ENCODE measurements at regions not wholly inside any gene's neighbourhood (a gene's known extent, or its start where the extent isn't known, plus 50 kb on each side); places are given as distances from the start of the nearest gene placed in this dataset.
"Not testable (repeated sequence)": the region's sequence is repeated elsewhere in the genome, so short reads cannot be mapped to it uniquely, and the experiment has no call there.

DNA sequence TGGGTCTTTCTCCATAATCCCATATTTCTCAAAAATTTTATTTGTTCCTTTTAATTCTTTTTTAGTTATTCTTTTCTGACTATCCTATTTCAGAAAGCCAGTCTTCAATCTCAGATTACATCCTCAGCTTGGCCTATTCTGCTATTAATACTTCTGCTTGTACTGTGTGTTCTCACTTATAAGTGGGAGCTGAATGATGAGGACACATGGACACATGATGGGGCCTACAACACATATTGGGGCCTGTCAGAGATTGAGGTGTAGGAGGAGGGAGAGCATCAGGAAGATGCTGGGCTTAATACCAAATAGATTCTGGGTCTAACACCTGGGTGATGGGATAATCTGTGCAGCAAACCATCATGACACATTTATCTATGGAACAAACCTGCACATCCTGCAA is 82.3 kb downstream of the MAGEE1 start:
- no peaks in the 10 kb centered on the region for H3K4me1 ChIP-seq (ENCODE audit: control insufficient read depth in 2 of 3, insufficient read depth in 2 of 3, low read depth in 1 of 3, low read length in 3 of 3)
- H3K27ac ChIP-seq (ENCODE audit: low read depth in 2 of 2, low read length in 2 of 2) = no peak overlapping the region
- no peak overlapping the region for H3K9ac ChIP-seq (ENCODE audit: low read length in 3 of 3)
- peaks cover 0 to 1% (median 0%) of the 10 kb centered on the region in 3 donors for H3K9me3 ChIP-seq (ENCODE audit: control insufficient read depth in 2 of 3, insufficient read depth in 1 of 3, low read length in 3 of 3)
- intact Hi-C loops (cut with DNase I) = no loop called here
- TF ChIP-seq, protein P1, sequence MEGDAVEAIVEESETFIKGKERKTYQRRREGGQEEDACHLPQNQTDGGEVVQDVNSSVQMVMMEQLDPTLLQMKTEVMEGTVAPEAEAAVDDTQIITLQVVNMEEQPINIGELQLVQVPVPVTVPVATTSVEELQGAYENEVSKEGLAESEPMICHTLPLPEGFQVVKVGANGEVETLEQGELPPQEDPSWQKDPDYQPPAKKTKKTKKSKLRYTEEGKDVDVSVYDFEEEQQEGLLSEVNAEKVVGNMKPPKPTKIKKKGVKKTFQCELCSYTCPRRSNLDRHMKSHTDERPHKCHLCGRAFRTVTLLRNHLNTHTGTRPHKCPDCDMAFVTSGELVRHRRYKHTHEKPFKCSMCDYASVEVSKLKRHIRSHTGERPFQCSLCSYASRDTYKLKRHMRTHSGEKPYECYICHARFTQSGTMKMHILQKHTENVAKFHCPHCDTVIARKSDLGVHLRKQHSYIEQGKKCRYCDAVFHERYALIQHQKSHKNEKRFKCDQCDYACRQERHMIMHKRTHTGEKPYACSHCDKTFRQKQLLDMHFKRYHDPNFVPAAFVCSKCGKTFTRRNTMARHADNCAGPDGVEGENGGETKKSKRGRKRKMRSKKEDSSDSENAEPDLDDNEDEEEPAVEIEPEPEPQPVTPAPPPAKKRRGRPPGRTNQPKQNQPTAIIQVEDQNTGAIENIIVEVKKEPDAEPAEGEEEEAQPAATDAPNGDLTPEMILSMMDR (IDR thresholded peaks at IDR 0.05; ENCODE audit: borderline replicate concordance, extremely low read depth, insufficient read depth) = no peak
- FAIRE-seq (no peak), DNase-seq (no peak)
- H3K27me3 ChIP-seq (ENCODE audit: control insufficient read depth, insufficient read depth, low read length) = no peaks in the 10 kb centered on the region
- no peak overlapping the region for H3K4me3 ChIP-seq (ENCODE audit: low read length in 3 of 3)
- no peaks in the 10 kb centered on the region for H3K36me3 ChIP-seq (ENCODE audit: control insufficient read depth in 2 of 3, insufficient read depth in 3 of 3, low read length in 3 of 3)

DNA sequence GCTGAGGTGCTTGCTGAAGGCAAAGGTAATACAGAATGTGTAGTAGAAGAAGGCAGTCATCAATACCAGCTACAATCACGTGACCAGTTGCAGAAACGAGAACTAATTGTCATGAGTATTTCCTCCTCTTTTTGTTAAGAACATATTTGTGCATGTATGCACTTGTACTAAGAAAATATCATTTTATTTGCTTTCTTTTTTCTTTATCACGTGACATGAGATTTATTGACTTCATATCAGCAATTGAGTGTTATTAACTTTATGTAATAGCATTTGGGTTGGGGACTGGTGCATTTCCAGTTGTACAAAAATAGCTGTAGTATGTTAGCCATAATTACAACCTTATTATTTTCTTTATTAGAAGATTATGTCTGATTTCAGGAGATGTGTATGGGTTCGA is 90.0 kb downstream of the MAGEE1 start:
- Histone ChIP-seq H3K36me3 (ENCODE audit: control insufficient read depth in 2 of 3, insufficient read depth in 3 of 3, low read length in 3 of 3) (no peaks in the 10 kb centered on the region), H3K9me3 (ENCODE audit: control insufficient read depth in 2 of 3, insufficient read depth in 1 of 3, low read length in 3 of 3) (peaks cover 0 to 4% (median 0%) of the 10 kb centered on the region in 3 donors), H3K4me1 (ENCODE audit: control insufficient read depth in 2 of 3, insufficient read depth in 2 of 3, low read depth in 1 of 3, low read length in 3 of 3) (no peaks in the 10 kb centered on the region), H3K9ac (ENCODE audit: low read length in 3 of 3) (no peak overlapping the region), H3K27me3 (ENCODE audit: control insufficient read depth, insufficient read depth, low read length) (no peaks in the 10 kb centered on the region), H3K4me3 (ENCODE audit: low read length in 3 of 3) (no peak overlapping the region), H3K27ac (ENCODE audit: low read depth in 2 of 2, low read length in 2 of 2) (no peak overlapping the region)
- intact Hi-C loops (cut with DNase I) = no loop called here
- DNase-seq (no peak), FAIRE-seq (no peak)
- TF ChIP-seq, protein P1 (IDR thresholded peaks at IDR 0.05; ENCODE audit: borderline replicate concordance, extremely low read depth, insufficient read depth) = no peak

DNA sequence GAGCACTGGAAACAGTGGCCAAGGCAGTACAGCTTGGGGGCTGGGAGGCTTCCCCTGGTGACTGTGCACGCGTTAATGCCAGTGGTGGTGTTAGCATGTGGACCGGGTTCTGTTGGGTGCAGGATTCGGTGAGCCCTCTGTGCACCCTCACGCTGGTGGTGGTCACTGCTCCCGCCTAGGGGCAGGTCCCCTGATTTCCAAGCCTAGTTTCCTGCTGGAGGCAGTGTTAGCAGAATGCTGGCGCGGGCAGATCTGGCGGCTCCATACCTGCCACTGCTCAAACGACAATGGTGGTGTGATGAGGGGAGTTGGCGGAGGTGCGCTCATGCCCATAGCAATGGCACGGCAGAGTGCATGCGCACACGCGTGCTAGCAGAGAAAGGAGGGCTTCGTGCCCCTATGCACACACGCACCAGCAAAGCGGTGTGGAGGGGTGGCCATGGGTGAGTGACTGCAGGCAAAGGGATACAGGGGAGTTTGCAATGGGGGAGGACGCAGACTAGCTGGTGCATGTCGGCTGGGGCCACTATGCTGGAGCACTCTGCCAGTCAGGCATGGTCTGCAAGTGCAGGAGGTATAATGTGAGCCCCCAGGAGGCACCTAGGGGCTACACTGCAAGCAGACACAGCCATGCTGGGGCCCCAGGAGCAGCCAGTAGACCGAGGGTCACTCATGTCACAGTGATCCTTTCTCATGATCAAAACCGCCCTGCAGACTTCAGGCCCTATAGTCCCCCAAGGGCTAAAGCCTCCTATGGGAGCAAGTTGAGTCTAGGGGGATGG is 93.0 kb downstream of the MAGEE1 start:
- Histone ChIP-seq H3K4me3 (ENCODE audit: low read length in 3 of 3) (no peak overlapping the region), H3K27ac (ENCODE audit: low read depth in 2 of 2, low read length in 2 of 2) (no peak overlapping the region), H3K4me1 (ENCODE audit: control insufficient read depth in 2 of 3, insufficient read depth in 2 of 3, low read depth in 1 of 3, low read length in 3 of 3) (no peaks in the 10 kb centered on the region), H3K27me3 (ENCODE audit: control insufficient read depth, insufficient read depth, low read length) (no peaks in the 10 kb centered on the region), H3K9me3 (ENCODE audit: control insufficient read depth in 2 of 3, insufficient read depth in 1 of 3, low read length in 3 of 3) (no peaks in the 10 kb centered on the region), H3K9ac (ENCODE audit: low read length in 3 of 3) (no peak overlapping the region), H3K36me3 (ENCODE audit: control insufficient read depth in 2 of 3, insufficient read depth in 3 of 3, low read length in 3 of 3) (no peaks in the 10 kb centered on the region)
- no peak for DNase-seq
- TF ChIP-seq, protein P1 (IDR thresholded peaks at IDR 0.05; ENCODE audit: borderline replicate concordance, extremely low read depth, insufficient read depth) = no peak
- no peak for FAIRE-seq
- intact Hi-C loops (cut with DNase I) = no loop called here

DNA sequence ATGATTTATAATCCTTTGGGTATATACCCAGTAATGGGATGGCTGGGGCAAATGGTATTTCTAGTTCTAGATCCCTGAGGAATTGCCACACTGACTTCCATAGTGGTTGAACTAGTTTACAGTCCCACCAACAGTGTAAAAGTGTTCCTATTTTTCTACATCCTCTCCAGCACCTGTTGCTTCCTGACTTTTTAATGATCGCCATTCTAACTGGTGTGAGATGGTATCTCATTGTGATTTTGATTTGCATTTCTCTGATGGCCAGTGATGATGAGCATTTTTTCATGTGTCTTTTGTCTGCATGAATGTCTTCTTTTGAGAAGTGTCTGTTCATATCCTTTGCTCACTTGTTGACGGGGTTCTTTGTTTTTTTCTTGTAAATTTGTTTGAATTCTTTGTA is 108.2 kb downstream of the MAGEE1 start:
- H3K36me3 ChIP-seq (ENCODE audit: control insufficient read depth in 2 of 3, insufficient read depth in 3 of 3, low read length in 3 of 3); H3K9ac ChIP-seq (ENCODE audit: low read length in 3 of 3); intact Hi-C loops (cut with DNase I); H3K4me1 ChIP-seq (ENCODE audit: control insufficient read depth in 2 of 3, insufficient read depth in 2 of 3, low read depth in 1 of 3, low read length in 3 of 3); H3K27ac ChIP-seq (ENCODE audit: low read depth in 2 of 2, low read length in 2 of 2); FAIRE-seq; H3K27me3 ChIP-seq (ENCODE audit: control insufficient read depth, insufficient read depth, low read length); H3K9me3 ChIP-seq (ENCODE audit: control insufficient read depth in 2 of 3, insufficient read depth in 1 of 3, low read length in 3 of 3); H3K4me3 ChIP-seq (ENCODE audit: low read length in 3 of 3); DNase-seq: not testable (repeated sequence)
